Cardiac fibroblast (primary cell): ENCODE measurements at regions not wholly inside any gene's neighbourhood (a gene's known extent, or its start where the extent isn't known, plus 50 kb on each side); places are given as distances from the start of the nearest gene placed in this dataset.
A peak's percentile ranks its signal among the peaks of the same experiment; 100 is the strongest.

Source experiments
- DNase-seq, 2 donors: peaks; one replicate each; pipeline versions ENCODE4 v3.0.0 to v3.0.0-alpha.2; 2010; ENCODE audit warnings: low read depth in 2 of 2
- H3K4me3 ChIP-seq, 2 donors: replicated peaks in 1 of 2; 1 replicate in 1 of 2; 2 replicates in 1 of 2; pipeline ENCODE4 v1.5.1; 2011; ENCODE audit warnings: low read depth in 2 of 2, low read length in 2 of 2, mild to moderate bottlenecking in 2 of 2, moderate library complexity in 1 of 2
- TF ChIP-seq, protein P1 (sequence below): IDR thresholded peaks from one replicate; pipeline ENCODE4 v1.5.1; 2011; ENCODE audit warnings: low read depth, mild to moderate bottlenecking, low read length, inconsistent platforms

GRCh38 chr12:92650228-92650822 is 52.5 kb upstream of the PLEKHG7 start:
- H3K4me3 ChIP-seq = no peak overlapping the region
- DNase-seq = no peak
- TF ChIP-seq, protein P1, sequence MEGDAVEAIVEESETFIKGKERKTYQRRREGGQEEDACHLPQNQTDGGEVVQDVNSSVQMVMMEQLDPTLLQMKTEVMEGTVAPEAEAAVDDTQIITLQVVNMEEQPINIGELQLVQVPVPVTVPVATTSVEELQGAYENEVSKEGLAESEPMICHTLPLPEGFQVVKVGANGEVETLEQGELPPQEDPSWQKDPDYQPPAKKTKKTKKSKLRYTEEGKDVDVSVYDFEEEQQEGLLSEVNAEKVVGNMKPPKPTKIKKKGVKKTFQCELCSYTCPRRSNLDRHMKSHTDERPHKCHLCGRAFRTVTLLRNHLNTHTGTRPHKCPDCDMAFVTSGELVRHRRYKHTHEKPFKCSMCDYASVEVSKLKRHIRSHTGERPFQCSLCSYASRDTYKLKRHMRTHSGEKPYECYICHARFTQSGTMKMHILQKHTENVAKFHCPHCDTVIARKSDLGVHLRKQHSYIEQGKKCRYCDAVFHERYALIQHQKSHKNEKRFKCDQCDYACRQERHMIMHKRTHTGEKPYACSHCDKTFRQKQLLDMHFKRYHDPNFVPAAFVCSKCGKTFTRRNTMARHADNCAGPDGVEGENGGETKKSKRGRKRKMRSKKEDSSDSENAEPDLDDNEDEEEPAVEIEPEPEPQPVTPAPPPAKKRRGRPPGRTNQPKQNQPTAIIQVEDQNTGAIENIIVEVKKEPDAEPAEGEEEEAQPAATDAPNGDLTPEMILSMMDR = no peak

GRCh38 chr12:92649511-92650227 is 53.1 kb upstream of the PLEKHG7 start:
- no peak overlapping the region for H3K4me3 ChIP-seq
- TF ChIP-seq, protein P1 = peak; percentile 77
- DNase-seq = peak; percentile 89 to 95

GRCh38 chr12:92648242-92649031 is 54.4 kb upstream of the PLEKHG7 start:
- TF ChIP-seq, protein P1 = no peak
- H3K4me3 ChIP-seq = no peak overlapping the region
- peak; percentile 4 to 73 for DNase-seq

DNA sequence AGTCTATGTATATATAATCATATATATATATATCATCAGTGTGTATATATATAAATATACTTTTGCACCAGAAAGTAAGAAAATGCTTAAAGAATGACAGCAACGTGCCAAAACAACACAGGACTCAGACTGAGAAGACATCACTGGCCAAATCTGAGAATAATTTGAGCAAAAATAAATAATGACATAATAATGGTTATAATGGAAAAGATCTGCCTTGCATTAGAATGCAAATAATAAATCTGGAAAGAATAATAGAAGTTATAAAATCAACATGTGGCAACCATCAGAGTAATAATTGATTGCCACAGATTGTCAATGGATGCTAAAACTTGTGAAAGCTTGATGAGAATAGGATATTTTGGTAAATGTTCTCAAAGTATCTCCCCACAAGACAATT is 61.5 kb upstream of the PLEKHG7 start:
- H3K4me3 ChIP-seq = no peak overlapping the region
- DNase-seq = no peak
- TF ChIP-seq, protein P1 = no peak

- TF ChIP-seq, protein P1 = no peak
- DNase-seq = no peak
- no peak overlapping the region for H3K4me3 ChIP-seq
These were observed 62.1 kb upstream of the PLEKHG7 start for GRCh38 chr12:92640691-92641090.

DNA sequence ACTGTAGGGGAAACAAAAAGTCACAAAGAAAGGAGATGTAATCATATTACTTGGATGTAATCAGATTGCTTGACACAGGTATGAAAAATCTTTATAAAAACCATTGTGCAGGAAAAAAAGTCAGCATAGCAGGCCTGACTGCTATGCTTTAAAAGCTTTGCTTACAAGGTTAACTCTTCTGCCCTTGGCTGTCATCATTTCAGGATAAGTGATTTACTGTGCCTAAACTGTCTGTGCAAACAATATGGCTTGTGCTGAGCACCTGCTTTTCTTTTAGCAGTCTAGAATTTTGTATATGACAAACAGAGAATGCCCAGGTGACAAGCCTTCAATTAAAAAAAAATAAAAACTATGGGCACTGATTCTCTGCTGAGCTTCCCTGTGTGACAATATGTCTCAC is 63.8 kb upstream of the PLEKHG7 start:
- H3K4me3 ChIP-seq = no peak overlapping the region
- TF ChIP-seq, protein P1 = no peak
- no peak for DNase-seq
